Smooth muscle cell of the brain vasculature (primary cell): ENCODE measurements at regions not wholly inside any gene's neighbourhood (a gene's known extent, or its start where the extent isn't known, plus 50 kb on each side); places are given as distances from the start of the nearest gene placed in this dataset.
"Not testable (repeated sequence)": the region's sequence is repeated elsewhere in the genome, so short reads cannot be mapped to it uniquely, and the experiment has no call there.

ENCODE experiments used
- DNase-seq: peaks from one replicate; pipeline ENCODE4 v3.0.0-alpha.2; 2012; ENCODE audit warnings: low read depth, low spot score

DNA sequence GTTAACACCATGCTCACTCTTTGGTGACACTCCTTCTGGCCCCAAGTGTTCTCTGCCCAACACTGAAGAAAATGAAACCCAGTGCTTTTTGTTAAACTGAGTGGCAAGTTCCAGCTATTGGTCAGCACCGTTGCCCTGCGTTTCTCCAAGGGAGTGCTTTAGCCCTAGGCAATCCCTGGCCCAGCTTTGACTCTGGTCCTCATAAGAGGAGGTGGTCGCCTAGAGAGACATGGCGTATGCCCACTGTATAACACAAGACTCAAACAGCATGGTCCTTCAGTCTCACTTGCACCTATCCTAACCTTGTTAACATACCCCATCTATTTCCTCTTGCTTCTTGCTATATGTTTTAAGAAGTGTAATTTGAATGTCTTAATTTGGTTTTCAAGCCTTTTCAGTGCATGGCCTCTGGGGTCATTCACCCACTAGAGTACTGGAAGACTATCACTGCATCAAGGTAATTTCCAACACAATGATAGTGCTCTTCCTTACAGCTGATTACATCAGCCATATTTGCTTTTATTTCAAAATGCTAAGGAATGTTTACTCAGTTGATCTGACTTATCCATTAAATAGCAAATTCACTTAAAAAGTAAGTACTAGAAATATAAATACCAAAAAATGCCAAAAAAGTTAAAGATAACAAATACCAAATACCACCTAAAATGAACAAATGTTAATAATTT lies 190.5 kb upstream of the SOX21 start:
- no peak for DNase-seq

DNA sequence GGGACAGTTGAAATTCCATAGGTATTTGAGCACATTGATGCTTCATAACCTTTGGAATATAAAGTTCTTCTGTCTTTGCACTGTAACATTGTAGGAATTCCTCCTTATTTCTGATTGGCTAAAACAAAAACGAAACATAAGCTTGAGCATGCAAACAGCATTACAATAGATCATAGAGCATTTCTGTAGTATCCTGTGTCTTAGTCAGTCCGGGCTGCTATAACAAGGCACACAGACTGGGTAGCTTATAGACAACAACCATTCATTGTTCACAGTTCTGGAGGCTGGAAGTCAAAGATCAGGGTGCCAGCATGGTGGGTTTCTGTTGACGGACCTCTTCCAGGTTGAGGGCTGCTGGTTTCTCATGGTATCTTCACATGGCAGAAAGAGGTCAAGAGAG lies 188.7 kb upstream of the SOX21 start:
- no peak for DNase-seq

DNA sequence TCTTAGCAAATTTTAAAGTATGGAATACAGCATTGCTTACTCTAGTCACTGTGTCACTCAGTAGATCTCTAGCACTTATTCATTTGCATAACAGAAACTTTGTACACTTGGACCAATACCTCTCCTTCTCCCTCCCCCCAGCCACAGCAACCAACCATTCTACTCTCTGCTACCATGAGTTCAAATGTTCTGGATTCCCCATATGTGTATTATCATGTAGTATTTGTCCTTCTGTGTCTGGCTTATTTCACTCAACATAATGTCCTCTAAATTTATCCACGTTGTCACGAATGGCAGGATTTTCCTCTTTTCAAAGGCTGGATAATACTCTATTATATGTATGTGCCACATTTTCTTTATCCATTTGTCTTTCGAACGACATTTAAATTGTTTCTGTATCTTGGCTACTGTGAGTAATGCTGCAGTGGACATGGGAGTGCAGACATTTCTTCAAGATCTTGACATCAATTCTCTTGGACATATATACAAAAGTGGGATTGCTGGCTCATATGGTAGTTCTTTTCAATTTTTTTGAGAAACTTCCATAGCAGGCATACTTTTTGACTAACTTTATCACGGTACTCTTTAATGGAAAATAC lies 184.5 kb upstream of the SOX21 start:
- DNase-seq = no peak

DNA sequence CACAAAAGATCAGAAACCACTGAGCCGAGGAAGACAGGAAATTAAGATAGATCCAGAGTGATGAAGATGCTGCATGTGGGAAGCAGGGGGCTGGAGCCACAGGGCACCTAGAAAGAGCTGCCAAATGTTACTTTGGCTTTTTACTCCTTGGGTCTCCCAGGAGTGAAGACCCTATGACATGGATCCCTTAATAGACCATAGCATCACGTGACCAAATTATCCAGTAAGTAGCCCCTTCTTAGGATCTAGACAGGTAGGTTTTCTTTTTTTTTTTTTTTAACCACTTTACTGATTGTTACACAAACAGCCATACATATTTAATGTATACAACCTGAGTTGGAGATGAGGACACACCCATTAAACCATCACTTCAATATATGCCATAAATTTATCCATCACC lies 183.9 kb upstream of the SOX21 start:
- DNase-seq = no peak

DNA sequence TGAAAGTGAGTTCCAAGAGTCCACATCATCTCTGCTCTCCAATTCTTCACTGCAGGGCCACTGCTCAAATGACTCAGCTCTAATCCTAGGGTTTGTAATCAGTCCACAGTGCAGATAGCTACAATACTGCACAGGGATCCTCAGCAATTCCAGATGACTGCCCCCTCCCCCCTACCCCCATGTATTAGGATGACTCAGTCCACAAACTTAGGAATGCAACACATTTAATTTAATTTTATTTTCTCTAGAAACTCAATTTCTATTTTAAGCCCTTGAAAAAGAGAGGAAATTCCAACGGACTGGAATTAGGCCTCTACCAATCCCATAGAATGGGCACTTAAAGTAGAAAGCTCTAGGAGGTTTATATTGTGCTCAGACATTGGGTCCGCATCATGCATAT lies 173.8 kb upstream of the SOX21 start:
- no peak for DNase-seq

DNA sequence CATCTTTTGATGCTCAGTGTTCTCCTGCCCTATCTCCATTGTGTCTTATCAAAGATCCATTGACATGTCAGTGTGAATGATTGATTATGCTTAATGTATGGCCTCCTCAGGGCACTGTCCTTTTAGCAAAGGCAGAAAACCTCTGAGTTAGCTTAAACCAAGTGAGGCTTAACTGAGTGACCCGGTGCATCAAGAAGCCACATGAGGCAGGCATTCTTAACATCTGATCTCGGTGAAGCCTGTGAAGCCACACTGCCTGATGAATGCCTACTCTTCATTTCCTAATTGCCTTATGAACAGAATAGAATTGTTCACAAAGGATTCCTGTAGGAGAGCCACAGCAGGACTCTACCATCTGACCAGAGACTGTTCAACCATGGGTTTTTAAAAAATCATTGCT lies 168.1 kb upstream of the SOX21 start:
- DNase-seq = no peak

DNA sequence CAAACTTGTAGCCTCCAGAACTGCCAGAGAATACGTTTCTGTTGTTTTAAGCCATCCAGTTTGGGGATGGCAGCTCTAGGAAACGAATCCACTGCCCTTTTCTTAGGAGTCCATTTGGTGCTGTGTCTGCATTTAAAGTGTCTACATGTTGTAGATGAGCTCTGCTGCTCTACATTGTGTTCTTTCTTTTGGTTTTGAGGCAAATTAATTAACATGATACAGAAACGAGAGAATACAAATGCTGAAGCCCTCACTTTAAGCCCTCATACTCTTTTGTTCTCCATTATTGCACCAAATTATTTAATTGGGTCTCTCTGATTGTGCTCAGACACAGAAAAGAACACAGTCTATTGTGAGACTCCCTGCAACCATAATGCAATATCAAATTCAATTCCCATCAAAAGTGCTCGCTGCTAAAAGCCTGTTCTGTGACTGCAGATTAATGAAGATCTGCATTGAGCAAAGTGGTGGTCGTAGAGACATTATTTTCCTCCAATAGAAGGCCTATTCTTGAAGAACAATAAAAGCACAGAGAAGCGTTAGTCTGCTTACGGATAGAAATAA lies 166.3 kb upstream of the SOX21 start:
- DNase-seq = no peak

DNA sequence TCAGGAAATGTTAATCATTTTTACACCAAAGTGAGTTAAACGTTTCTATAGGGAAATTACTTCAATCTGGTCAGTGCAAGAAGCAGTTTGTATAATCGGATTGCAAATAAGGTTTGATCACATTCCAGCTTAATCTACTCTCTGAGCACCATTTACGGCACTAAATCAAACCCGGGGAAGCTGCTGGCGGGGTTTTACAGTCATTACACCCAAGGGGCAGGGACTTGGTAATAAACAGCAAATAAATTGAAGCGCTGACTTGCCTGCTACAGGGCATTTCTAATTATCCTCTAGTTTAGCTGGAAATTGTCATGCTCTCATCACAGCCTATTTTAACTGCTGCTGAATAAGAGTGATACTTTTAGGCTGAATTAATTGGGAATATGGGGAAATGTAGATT lies 152.1 kb upstream of the SOX21 start:
- DNase-seq = no peak

DNA sequence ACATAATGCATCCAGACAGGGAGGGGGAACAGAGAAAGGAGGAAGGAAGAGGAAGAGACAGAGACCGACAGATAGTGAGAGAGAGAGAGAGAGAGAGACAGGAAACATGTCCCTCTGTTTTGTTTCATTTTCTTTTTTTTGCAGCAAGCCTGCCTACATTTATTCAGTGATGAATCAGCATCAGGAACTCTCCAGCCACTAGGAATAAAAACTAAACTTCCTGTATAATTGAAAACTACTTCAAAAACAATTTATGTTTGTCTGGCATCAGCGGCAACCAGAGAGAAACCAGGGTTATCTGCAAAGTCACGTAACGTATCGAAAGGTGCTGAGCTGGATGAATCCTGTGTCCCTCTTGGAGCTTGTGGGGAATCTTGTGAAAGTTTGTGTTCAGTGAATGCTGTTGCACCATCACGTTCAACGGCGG lies 148.6 kb upstream of the SOX21 start:
- no peak for DNase-seq

DNA sequence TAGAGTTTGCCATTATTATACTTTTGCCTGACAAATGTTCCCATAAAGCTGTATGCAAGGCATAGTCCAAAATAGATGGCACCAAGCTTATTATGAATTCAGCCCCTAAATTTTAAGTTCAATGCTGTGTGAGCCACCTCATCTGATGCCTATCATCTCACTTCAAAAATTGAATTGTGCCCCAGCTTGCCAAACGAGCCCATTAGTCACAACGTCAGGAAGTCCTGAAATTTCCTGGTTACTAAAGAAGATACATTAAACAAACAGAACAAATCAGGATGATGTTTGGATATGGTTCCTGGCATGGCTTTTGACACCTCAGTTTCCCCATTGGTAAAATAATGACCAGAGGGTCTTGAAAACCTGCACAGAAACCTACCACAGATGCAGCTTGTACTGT lies 147.5 kb upstream of the SOX21 start:
- no peak for DNase-seq

DNA sequence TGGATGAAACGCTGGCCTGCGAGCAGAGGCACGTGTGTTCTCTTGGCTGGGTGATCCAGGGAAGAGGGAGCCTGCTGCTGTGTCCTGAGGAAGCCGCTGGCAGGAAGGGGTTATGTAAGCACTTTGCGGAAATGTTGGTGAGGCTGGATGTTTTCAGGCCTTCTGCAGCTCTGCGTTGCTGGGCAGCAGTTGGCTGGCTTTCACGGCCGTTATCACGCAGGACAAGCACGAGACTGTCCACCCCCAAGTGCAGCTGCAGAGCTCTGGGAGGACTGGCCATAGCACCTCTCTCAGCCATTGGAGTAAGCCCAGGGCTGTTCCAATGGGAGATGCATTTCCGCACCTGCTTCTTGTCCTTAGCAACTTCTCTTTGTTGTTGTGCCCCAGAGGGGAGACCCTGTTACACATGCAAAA lies 146.9 kb upstream of the SOX21 start:
- DNase-seq = peak; percentile 28

DNA sequence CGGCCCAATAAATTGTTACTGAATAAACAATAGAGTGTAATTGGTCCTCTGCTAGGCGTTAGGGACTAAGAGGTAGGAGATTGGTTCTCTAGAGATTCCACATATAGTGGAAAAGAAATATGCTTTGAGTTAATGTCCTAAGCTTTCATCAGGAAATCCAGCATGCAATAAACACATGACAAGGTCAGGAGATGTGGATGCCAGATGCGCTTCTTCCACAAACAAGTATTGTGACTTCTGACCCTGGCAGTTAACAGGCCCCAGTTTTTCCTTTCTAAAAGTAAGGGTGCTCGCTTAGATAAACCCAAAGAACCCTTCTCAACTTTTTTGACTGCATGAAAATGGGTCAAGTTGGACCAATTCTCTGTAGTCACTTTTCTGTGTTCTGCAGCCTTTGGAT lies 146.5 kb upstream of the SOX21 start:
- no peak for DNase-seq

DNA sequence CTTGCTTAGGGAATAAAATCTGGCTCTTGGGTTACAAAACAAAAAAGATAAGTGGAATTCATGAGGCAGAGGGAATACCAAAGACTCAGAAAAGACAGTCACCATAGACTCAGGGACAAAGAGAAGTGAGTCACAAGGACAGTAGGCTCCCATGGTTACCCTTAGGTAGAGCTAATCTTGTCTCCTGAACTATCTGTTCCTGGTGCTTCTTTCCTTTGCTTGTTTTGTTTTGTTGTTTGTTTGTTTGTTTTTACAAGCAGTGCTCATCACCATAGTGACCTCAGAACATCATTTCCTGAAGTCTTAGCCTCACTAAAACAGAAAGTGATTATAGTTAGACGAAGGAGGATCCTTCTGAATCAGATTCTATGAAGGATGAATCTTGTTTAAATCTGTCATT lies 142.3 kb upstream of the SOX21 start:
- DNase-seq = no peak

DNA sequence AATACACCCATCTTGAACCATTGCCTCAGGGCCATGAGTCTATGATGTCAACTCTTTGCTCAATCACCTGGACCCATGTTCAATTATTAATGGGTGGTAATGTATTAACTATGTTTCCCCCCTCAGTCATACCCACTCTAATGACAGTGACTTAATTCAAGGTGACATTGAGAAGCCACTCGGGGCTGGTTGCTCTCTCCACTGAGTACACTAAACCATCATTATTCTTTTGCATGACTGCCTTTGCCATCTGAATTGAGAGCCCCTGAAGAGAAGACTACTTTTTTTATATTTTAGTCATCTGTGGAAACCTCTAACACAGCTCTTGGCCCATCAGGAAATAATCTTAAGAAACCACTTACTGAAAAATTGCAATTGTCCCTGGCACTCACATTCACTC lies 139.2 kb upstream of the SOX21 start:
- DNase-seq = no peak

DNA sequence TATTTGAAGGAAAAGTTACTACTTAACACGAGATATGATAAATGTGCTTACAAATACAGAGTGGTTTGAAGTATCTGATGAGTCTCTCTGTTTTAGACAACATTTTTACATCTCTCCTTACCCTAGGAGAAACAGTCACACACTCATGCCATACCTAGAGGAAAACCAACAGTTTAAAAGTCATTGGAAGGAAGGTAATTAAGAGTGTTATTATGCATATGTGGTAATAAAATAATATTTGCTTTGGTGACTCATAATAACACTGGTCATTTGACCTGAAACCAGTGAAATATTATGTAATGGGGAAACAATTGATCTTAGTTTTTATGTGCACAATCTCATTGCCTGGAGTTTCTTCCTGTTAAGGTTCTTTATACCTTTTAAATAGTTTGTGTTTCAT lies 136.9 kb upstream of the SOX21 start:
- no peak for DNase-seq

DNA sequence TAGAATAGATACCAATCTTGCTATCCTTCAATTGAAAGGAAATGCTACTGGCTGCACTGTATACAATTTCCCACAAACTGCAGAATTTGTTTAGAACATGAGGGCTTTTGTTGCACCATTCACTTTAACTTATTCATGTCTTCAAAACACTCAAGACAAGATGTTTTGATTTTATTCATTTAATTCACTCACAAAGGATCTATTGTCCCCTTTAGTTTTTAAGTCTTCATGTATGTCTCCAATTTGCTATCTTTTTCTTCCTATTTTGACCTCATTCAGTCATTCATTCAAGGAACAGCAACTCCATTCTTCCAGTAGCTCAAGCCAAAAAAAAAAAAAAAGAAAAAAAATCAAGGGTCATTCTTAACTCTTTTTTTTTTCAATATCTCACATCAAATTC lies 130.6 kb upstream of the SOX21 start:
- no peak for DNase-seq

DNA sequence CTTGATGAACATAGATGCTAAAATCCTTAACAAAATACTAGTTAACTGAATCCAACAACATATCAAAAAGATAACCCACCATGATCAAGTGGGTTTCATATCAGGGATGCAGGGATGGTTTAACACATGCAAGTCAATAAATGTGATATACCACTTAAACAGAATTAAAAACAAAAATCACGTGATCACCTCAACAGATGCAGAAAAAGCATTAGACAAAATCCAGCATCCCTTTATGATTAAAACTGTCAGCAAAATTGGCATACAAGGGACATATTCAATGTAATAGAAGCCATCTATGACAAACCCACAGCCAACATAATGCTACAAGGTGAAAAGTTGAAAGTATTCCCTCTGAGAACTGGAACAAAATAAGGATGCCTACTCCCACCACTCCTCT lies 124.7 kb upstream of the SOX21 start:
- not testable (repeated sequence) for DNase-seq

DNA sequence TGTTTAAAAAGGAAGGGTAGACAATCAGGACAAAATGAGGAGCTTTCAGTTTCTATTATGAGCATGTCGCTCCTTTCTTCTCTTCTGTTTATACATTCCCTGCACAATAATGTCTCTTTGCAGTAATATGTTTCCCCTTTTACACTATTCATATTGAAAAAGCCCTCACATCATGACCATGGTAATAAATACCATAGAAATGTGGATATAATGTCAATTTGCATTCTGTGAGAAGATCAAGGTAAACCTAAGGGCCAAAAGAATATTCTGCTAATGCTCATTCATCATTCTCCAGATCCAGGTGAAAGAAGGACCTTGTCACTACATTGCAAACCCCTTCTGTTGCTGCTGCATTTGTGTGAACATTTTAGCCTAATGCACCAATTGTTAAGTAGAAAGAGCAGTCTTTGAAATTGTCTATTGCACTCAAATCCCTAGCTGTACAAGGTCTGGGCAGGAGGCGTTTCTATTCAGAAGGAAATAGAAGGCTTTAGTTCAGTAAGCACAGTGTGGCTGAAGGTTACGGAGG lies 117.6 kb upstream of the SOX21 start:
- no peak for DNase-seq

DNA sequence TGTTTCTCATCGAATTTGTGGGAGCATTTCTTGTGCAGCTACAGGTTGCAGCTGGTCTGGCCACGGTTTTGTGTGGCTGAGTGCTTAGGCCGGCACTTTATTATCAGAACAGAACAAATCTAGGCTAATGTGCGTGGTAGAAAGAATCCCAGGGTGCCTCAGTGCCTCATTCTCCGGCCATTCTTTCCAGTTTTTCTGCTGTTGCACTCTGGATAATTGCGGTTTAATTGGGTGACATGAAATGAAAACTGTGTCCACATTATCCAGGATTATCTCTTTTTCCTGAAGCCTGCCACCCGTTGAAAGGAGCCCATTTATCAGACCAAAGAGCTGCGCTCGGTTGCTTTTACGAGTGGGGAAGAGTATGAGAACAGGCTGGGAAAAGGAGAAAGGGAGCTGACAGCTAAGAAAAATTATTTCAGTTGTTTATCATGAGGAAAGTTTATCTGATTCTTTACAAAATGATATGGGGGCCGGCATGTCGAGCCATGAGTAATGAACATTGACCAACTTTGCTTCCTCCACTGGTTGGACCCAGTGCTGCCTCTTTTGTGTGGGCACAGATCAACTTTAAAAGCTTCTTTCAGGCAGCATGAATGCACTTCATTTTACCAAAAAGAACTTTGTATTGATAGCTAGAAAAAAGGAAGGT lies 117.0 kb upstream of the SOX21 start:
- no peak for DNase-seq

DNA sequence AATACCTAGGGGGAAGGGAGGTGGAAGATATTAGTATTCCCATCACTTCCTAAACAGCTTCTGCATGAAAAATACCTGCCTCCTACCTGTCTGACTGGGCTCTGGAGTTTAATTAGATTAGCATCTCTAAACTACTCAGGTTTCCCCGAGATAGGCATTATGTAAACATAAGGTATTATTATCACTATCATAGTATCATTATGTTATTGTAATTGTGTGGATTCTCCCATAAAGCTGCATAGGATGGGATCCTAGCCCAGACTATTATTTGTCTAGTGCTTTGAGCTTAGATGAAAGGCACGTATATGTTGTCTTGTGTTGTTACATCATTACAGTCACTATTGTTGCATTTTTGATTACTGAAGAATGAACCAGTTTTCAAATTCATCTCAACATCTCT lies 115.2 kb upstream of the SOX21 start:
- no peak for DNase-seq

DNA sequence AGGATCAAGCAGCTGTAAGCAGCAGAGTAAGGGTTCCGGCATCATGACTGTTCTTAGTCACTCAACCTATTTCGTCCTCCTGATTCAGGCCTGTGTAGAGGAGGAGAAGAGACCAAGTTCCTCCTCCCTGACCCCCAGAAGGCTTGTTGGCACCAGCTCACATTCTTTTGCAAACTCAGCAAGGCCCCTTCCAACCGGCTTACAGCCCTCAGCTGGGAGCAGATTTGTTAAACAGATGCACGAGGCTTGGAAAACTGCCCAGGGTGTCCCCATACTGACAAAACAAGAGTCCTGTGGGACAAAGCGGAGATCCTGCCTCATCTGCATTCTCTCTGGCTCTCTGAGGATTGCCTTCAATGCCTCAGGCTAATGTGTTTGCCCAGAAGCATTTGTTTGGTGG lies 113.2 kb upstream of the SOX21 start:
- peak; percentile 18 for DNase-seq

DNA sequence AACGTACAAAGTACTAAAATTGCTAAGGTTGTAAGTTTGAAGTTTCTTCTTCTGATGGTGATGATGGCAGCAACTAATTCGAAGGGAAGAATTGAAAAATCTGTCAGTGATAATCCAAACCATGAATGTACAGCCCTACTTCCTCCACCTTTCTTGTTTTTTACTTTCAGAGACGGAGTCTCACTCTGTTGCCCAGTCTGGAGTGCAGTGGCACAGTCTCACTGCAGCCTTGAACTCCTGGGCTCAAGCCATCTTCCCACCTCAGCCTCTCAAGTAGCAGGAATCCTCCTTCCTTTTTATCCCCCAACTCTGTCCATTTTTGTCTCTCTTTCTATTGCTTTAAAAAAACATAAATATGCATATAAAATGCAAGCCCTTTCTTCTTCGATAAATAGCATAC lies 112.3 kb upstream of the SOX21 start:
- DNase-seq = no peak

DNA sequence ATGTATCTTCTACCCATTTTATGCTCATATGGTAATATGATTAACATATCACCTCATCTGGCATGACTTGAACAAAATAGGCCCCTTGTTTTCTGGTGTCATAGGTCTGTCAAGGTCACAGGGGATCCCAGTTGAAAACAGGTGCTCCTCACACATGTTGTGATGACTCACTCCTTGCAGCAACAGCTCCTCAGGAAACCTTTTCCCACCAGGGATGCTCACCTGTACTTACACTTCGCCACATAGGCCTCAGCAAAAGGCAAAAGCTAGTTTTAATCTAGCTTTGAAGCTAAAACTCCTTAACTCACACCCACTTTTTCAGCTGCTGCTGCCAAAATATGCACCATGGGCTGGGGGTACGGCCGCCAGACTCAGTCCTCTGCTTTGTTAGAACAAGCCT lies 110.0 kb upstream of the SOX21 start:
- no peak for DNase-seq
